H1 (cell line): ENCODE measurements at regions not wholly inside any gene's neighbourhood (a gene's known extent, or its start where the extent isn't known, plus 50 kb on each side); places are given as distances from the start of the nearest gene placed in this dataset.

ENCODE experiments used
- CEBPB ChIP-seq: IDR thresholded peaks from 2 replicates; pipeline ENCODE4 v1.6.1; 2012; ENCODE audit warnings: low read depth, low read length
- CREB1 ChIP-seq: IDR thresholded peaks from 2 replicates; pipeline ENCODE4 v1.6.1; 2012; ENCODE audit warnings: inconsistent platforms
- CTCF ChIP-seq, 3 experiments: IDR thresholded peaks; 1 replicate in 2 of 3; 2 replicates in 1 of 3; pipeline versions ENCODE4 v1.5.1 to v1.6.1; 2011; ENCODE audit warnings: low read length in 3 of 3, mild to moderate bottlenecking in 3 of 3, inconsistent platforms in 2 of 3, low read depth in 1 of 3, moderate library complexity in 1 of 3; ENCODE audit not compliant: insufficient read depth in 1 of 3; ENCODE audit errors: control extremely low read depth in 1 of 3
- EZH2 ChIP-seq: fragments of 200-600 bp; sonication (generic); IDR thresholded peaks from 2 replicates; pipeline ENCODE4 v1.7.1; 2012; ENCODE audit warnings: low read depth, mild to moderate bottlenecking, moderate library complexity, low read length, inconsistent platforms; ENCODE audit not compliant: severe bottlenecking
- GABPA ChIP-seq: IDR thresholded peaks from 2 replicates; pipeline ENCODE4 v1.6.1; 2011; ENCODE audit warnings: mild to moderate bottlenecking, low read length, moderate library complexity, borderline replicate concordance; ENCODE audit not compliant: insufficient read depth
- JUN ChIP-seq: IDR thresholded peaks from 2 replicates; pipeline ENCODE4 v1.6.1; 2011; ENCODE audit warnings: low read depth, mild to moderate bottlenecking, improper control_type of control experiment, low read length
- POLR2A ChIP-seq, 2 experiments: IDR thresholded peaks; 1 replicate in 1 of 2; 2 replicates in 1 of 2; pipeline ENCODE4 v1.6.1; 2011; ENCODE audit warnings: low read depth in 2 of 2, low read length in 2 of 2, mild to moderate bottlenecking in 2 of 2; ENCODE audit errors: control extremely low read depth in 1 of 2
- TAF1 ChIP-seq: IDR thresholded peaks from 2 replicates; pipeline ENCODE4 v1.6.1; 2011; ENCODE audit warnings: mild to moderate bottlenecking, low read depth, low read length
- YY1 ChIP-seq: IDR thresholded peaks from 2 replicates; pipeline ENCODE4 v1.6.1; 2011; ENCODE audit warnings: low read depth, mild to moderate bottlenecking, low read length
- ZNF274 ChIP-seq: IDR thresholded peaks from 2 replicates; pipeline ENCODE4 v1.7.0; 2012; ENCODE audit warnings: low read length, borderline replicate concordance; ENCODE audit errors: extremely low read depth

- TF ChIP-seq EZH2 (no peak), ZNF274 (no peak), CTCF (IDR thresholded peaks at IDR 0.05; ENCODE audit: control extremely low read depth in 1 of 3, insufficient read depth in 1 of 3, low read depth in 1 of 3, low read length in 3 of 3) (no peak), CREB1 (no peak), GABPA (no peak), CEBPB (no peak), POLR2A (IDR thresholded peaks at IDR 0.05; ENCODE audit: control extremely low read depth in 1 of 2, low read depth in 2 of 2, low read length in 2 of 2) (no peak), JUN (no peak), YY1 (no peak), TAF1 (no peak)
These were observed 145.3 kb downstream of the MBL2 start for GRCh38 chr10:52627279-52627678.
